Left ventricle myocardium superior (tissue), 1 donor: ENCODE measurements at regions not wholly inside any gene's neighbourhood (a gene's known extent, or its start where the extent isn't known, plus 50 kb on each side); places are given as distances from the start of the nearest gene placed in this dataset.

Experiments
- ATAC-seq: fragments of 200-7000 bp; cut with Tn5 transposase; one replicate; pipeline ENCODE4 v1.9.1; 2020; ENCODE audit warnings: mild to moderate bottlenecking, moderate library complexity
- DNase-seq: peaks from one replicate; pipeline ENCODE4 v3.0.0-alpha.2; 2020
- intact Hi-C: fragments of 100-400 bp; cut with micrococcal nuclease; formaldehyde crosslinking; loops from one replicate; pipeline ENCODE4 v1.11.0; 2022
- donor health status: DM: no; HTN: yes; CAD: no; lungs with severe emphysema.

GRCh38 chr5:122704247-122705036, 70.4 kb upstream of the SNX2 start:
- intact Hi-C loops, result no loop called here
- no peak for DNase-seq
- ATAC-seq, result peak; percentile 60

GRCh38 chr5:122705851-122706250, 69.0 kb upstream of the SNX2 start:
- no peak for DNase-seq
- ATAC-seq, result no peak
- intact Hi-C loops, result no loop called here

- intact Hi-C loops, result no loop called here
- no peak for ATAC-seq
- no peak for DNase-seq
Measured at GRCh38 chr5:122707796-122708195, 67.1 kb upstream of the SNX2 start.

GRCh38 chr5:122713041-122713440, 61.8 kb upstream of the SNX2 start:
- ATAC-seq (no peak), DNase-seq (no peak)
- intact Hi-C loops, result no loop called here

GRCh38 chr5:122715095-122715494, 59.8 kb upstream of the SNX2 start:
- ATAC-seq (no peak), DNase-seq (no peak)
- intact Hi-C loops, result no loop called here

- intact Hi-C loops, result no loop called here
- no peak for DNase-seq
- ATAC-seq, result no peak
Measured at GRCh38 chr5:122718611-122719010, 56.3 kb upstream of the SNX2 start.

GRCh38 chr5:122719991-122720746, 54.7 kb upstream of the SNX2 start:
- DNase-seq, result no peak
- intact Hi-C loops, result no loop called here
- ATAC-seq, result no peak

GRCh38 chr5:122721127-122721526, 53.8 kb upstream of the SNX2 start:
- intact Hi-C loops, result no loop called here
- ATAC-seq, result no peak
- no peak for DNase-seq

- intact Hi-C loops, result no loop called here
- ATAC-seq (no peak), DNase-seq (no peak)
Measured at GRCh38 chr5:122722341-122722740, 52.5 kb upstream of the SNX2 start.

GRCh38 chr5:122723606-122724352, 51.1 kb upstream of the SNX2 start:
- no peak for DNase-seq
- ATAC-seq, result peak; percentile 73
- intact Hi-C loops, result no loop called here
